Muscle layer of colon (tissue), 2 donors: ENCODE measurements at regions not wholly inside any gene's neighbourhood (a gene's known extent, or its start where the extent isn't known, plus 50 kb on each side); places are given as distances from the start of the nearest gene placed in this dataset.
A peak's percentile ranks its signal among the peaks of the same experiment; 100 is the strongest.

ENCODE experiments used
- H3K27ac ChIP-seq: one replicate; pipeline ENCODE4 v1.7.0; 2013; ENCODE audit warnings: low read depth, mild to moderate bottlenecking, low read length, moderate library complexity
- H3K27me3 ChIP-seq, 2 donors: one replicate each; pipeline ENCODE4 v1.7.0; 2013; ENCODE audit warnings: low read length in 2 of 2, mild to moderate bottlenecking in 2 of 2; ENCODE audit not compliant: insufficient read depth in 2 of 2, control insufficient read depth in 1 of 2
- H3K36me3 ChIP-seq: one replicate; pipeline ENCODE4 v1.7.0; 2013; ENCODE audit warnings: mild to moderate bottlenecking, low read length; ENCODE audit not compliant: insufficient read depth
- H3K4me1 ChIP-seq: one replicate; pipeline ENCODE4 v1.7.0; 2013; ENCODE audit warnings: mild to moderate bottlenecking, low read length; ENCODE audit not compliant: insufficient read depth
- H3K4me3 ChIP-seq, 2 donors: one replicate each; pipeline ENCODE4 v1.7.0; 2013; ENCODE audit warnings: low read length in 2 of 2, low read depth in 1 of 2, mild to moderate bottlenecking in 1 of 2, moderate library complexity in 1 of 2
- H3K9ac ChIP-seq: one replicate; pipeline ENCODE4 v1.7.0; 2013; ENCODE audit warnings: low read length
- H3K9me3 ChIP-seq: one replicate; pipeline ENCODE4 v1.7.0; 2013; ENCODE audit warnings: mild to moderate bottlenecking, low read length
- donor health status: abdominal sarcoma.
- donor health status: Adenocarcinoma of cecum.

DNA sequence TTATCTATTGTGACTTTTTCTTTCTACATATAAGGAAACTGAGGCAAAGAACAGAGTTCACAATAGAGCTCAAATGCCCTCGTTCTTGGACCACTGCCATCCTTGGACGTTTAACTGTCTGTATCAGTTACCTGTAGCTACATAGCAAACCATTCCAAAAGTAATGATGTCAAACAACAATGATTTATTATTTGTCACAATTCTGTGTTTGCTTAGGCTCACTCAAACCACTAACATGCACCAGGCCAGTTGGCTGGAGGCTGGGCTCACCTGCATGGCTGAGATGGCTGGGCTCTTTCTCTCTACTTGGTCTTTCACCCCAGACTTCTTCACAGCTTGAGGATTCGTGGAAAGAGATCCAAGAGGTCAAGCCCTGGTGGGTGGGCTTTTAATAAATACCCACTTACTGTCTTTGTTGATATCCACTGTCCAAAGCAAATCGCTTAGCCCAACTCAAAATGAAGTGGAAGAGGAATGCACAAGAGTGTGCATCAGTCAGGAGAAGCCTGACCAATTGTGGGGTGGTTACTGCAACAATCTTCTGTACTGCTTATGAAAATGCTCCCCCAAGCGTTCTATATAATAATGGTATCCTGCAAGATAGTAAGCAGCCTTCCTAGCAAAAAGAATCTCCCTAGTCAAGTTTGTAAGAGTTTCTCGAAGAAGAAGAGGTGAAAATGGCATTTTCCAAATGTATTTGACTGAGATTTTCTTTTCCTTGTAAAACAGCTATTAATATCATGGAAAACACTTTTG, 163.5 kb upstream of the NT5C1B start:
- peaks cover 13% of the 10 kb centered on the region for H3K4me1 ChIP-seq
- H3K27ac ChIP-seq: no peak overlapping the region
- no peak overlapping the region for H3K4me3 ChIP-seq
- no peaks in the 10 kb centered on the region for H3K36me3 ChIP-seq
- H3K27me3 ChIP-seq: no peaks in the 10 kb centered on the region
- H3K9me3 ChIP-seq: no peaks in the 10 kb centered on the region
- no peak overlapping the region for H3K9ac ChIP-seq

DNA sequence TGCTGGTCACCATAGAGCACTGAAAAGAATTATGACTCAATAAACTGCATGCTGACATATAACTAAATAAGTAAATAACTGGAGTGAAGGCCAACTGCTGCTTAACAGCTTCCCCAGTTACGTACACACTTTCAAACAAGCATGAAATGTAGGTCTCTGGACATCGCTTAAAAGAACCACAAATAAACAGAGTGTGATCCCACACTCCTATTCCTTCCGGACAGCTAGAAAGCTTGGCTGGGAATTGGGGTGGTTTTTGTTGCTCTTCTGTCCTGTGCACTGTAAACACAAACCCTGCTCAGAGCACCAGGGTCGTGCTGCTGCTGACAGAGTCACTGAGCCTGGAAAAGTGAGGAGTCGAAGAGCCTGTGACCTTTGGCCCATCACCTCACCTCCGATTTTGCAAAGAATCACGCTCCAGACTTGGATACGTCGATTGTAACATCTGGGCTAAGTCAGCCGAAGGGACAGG, 162.7 kb upstream of the NT5C1B start:
- no peak overlapping the region for H3K27ac ChIP-seq
- H3K27me3 ChIP-seq: no peaks in the 10 kb centered on the region
- H3K9me3 ChIP-seq: no peaks in the 10 kb centered on the region

DNA sequence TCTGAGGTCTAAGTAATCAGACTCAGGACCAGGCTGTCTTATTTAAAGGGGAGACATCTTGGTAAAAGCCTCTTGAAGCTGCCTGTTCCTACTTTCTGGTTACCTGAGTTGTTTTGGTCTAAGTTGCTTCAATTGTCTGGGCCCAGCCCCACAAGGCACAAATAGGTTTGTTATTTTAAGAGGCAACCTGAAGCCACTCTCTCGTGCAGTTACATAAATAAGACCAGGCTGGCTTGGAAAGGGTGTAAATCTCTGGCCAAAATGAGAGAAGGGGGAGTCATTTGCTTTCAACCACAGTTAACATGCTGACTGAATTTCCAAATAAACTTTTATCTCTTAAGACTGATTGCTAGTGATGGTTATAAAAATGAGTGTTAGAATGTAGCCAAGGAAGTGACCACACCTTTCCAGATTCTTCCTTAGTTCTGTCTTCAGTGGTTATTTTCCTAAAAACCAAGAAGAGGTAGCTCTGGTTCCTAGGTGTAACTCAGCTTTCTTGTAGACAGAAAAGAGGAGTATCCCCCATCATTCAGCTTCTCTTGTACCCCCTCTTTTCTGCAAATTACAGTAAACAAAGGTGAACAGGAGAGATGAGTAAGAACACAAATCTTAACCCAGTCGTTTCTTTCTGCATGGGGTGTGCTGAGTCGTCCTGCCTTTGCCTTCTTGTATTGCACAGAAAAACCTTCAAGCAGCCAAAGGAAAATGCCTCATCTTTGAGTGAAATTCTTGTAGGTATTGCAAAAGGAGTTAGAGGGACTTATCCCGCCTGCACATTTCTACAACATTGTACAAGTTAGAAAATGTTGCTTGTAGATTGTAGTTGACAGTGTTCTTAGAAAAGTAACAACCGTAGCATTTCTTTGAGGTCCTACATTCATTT, 161.5 kb upstream of the NT5C1B start:
- Histone ChIP-seq H3K27me3 (no peaks in the 10 kb centered on the region), H3K4me1 (peaks cover 13% of the 10 kb centered on the region), H3K27ac (no peak overlapping the region), H3K4me3 (no peak overlapping the region), H3K36me3 (no peaks in the 10 kb centered on the region), H3K9ac (no peak overlapping the region), H3K9me3 (no peaks in the 10 kb centered on the region)

More for the DNA sequence above, 162.7 kb upstream of the NT5C1B start:
- Histone ChIP-seq H3K36me3 (no peaks in the 10 kb centered on the region), H3K4me3 (no peak overlapping the region), H3K4me1 (peaks cover 13% of the 10 kb centered on the region), H3K9ac (no peak overlapping the region)

DNA sequence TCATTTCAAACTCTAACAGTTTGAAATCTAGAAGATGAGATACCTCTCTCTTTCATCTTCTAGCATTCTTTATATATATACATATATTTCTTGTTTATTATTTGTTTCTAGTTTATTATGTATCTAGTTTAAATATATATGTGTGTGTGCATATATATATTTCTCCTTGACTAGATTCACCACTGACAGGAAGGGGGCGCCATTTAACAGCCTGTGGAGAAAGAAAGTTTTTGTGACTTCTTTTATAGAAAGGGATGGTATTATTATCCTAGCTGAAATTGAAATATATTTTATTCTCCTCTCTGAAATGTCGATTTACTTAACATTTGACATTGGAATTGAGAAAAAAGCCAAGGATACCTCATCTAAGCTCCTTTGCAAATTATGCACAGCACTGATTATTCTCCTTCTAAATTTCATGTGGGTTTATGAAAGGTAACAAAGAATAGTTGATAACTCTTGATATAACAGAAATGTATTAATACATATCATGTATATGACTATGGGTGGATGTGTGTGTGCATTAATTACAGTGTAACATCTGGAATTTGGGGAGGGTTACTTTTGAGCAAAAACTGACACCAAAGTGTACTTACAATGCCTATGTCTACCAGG, 160.7 kb upstream of the NT5C1B start:
- Histone ChIP-seq H3K27me3 (no peaks in the 10 kb centered on the region), H3K4me1 (peaks cover 13% of the 10 kb centered on the region), H3K4me3 (no peak overlapping the region), H3K36me3 (no peaks in the 10 kb centered on the region), H3K9me3 (no peaks in the 10 kb centered on the region), H3K27ac (no peak overlapping the region), H3K9ac (no peak overlapping the region)

DNA sequence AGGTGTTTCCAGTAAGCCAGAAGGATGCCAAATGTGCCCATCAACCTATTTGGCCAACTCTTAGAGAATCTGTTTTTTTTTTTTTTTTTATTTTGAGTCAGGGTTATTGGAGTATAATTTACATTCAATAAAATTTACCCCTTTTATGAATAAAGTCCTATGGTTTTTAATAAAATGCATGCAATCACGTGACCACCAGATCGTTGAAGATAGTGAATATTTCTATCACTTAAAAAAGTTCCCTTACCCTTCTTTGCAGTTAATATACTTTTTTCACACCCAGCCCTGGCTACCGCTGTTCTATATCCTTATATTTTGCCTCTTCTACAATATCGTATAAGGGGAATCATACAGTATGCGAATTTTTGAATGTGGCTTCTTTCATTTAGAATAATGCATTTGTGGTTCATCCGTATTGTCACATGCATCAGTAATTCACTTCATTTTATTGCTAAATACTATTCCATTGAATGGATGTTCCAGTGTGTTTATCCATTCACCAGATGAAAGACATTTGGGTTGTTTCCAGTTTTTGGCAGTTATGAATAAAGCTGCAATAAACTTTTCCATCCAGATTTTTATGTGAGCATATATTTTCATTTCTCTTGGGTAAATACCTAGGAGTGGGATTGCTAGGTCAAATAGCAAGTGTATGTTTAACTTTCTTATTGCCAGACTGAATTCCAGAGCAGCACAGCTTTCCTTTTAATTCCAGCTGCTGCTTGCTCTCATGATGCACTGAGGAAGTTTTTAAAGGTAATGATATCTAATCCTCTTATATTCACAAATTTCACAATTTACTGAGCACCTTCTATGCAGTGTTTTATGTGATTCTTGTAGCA, 156.3 kb upstream of the NT5C1B start:
- Histone ChIP-seq H3K9ac (no peak overlapping the region), H3K27me3 (no peaks in the 10 kb centered on the region), H3K27ac (no peak overlapping the region), H3K36me3 (no peaks in the 10 kb centered on the region), H3K4me1 (peaks cover 23% of the 10 kb centered on the region), H3K9me3 (no peaks in the 10 kb centered on the region), H3K4me3 (no peak overlapping the region)

DNA sequence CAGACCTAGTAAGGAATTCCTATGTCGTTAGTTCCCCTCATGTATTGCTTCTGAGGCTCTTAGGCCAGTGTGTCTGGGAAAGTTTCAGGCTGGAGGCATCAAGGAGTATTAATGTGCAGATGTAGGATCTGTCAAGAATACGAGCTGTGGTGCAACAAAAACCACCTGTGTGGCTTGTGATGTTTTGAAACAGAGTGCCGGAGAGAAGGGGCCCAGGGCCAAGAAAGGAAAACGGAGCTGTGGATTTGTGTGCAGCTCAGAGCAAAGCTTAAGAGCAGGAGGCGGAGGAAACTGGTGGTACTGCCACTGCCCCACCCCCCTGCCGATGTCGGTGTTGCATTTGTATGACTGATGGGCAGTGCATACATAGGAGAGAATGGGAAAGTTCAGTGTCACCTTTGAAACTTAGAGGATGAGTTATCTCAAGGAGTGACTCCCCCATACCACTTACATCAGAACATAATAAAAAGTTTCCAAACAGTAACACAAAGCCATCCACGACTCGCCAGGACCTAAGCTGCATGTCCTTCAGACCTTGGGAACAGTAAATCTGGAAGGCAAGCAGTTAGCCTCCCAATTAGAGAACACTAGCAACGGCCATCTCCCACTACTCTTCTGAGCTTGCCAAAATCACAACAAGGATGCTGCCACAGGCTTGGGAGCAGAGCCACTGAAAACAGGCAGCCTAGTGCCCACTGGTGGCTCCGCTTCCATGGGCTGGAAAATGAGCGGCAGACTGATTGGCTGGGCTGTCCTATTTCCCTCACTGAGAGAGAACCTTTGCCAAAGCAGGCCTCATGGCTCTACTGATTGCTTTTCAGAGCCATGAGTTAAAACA, 152.7 kb upstream of the NT5C1B start:
- H3K9me3 ChIP-seq: no peaks in the 10 kb centered on the region
- no peak overlapping the region for H3K9ac ChIP-seq
- no peak overlapping the region for H3K27ac ChIP-seq
- H3K36me3 ChIP-seq: no peaks in the 10 kb centered on the region
- peaks cover 17% of the 10 kb centered on the region for H3K4me1 ChIP-seq
- H3K27me3 ChIP-seq: no peaks in the 10 kb centered on the region
- H3K4me3 ChIP-seq: no peak overlapping the region

DNA sequence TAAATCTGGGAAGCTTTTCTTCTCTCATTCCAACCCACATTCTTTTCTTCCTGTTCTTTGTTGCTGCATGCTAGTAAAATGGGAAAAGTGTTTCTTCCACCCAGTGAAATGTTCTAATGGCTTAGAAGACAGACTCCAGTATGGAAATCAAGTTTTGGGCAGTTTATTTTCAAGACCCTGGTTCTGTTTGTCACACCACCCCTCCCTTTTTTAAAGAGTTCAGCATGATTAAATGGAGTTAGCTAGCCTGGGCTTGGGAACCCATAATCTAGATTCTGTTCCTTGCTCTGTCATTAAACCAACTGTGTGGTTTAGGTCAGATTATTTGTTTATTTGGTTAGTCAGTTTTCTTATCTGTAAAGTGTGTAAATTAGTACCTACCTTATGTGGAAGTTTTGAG, 151.8 kb upstream of the NT5C1B start:
- H3K27ac ChIP-seq: peak overlapping the region; percentile 31
- no peak overlapping the region for H3K4me3 ChIP-seq
- H3K4me1 ChIP-seq: peaks cover 17% of the 10 kb centered on the region
- H3K9ac ChIP-seq: no peak overlapping the region
- H3K36me3 ChIP-seq: no peaks in the 10 kb centered on the region
- no peaks in the 10 kb centered on the region for H3K27me3 ChIP-seq
- H3K9me3 ChIP-seq: no peaks in the 10 kb centered on the region

DNA sequence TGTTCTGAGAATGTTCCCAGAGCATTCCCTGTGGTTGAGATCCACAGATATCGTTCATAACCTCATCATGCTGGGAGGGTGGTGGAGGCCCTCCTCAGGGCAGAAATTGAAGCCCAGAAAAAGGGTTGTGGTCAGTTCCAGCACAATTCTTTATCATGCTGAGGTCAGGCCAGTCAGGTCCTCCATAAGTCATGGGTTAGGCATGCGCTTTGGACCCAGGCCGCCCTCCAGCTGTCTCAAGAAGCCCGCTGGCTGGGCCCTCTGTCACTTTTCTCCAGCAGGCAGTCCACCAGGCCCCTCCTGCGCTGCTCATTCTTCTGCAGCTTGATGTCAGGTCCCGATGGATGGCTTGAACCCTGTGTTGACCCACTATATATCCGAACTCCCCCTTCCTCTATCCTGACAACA, 151.1 kb upstream of the NT5C1B start:
- Histone ChIP-seq H3K36me3 (no peaks in the 10 kb centered on the region), H3K4me1 (peaks cover 17% of the 10 kb centered on the region), H3K9ac (no peak overlapping the region), H3K4me3 (no peak overlapping the region), H3K27ac (no peak overlapping the region), H3K27me3 (no peaks in the 10 kb centered on the region), H3K9me3 (no peaks in the 10 kb centered on the region)

DNA sequence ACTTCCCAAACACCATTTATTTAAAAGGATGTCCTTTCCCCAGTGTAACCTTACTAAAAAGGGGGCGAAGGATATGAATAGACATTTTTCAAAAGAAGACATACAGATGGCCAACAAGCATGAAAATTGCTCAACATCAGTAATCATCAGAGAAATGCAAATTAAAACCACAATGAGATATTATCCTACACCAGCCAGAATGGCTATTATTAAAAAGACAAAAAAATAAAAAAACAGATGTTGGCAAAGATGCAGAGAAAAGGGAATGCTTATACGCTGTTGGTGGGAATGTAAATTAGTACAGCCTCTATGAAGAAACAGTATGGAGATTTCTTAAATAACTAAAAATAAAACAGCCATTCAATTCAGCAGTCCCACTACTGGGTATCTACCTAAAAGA, 142.3 kb upstream of the NT5C1B start:
- no peak overlapping the region for H3K27ac ChIP-seq
- H3K4me1 ChIP-seq: no peaks in the 10 kb centered on the region
- no peaks in the 10 kb centered on the region for H3K27me3 ChIP-seq
- no peak overlapping the region for H3K4me3 ChIP-seq
- no peak overlapping the region for H3K9ac ChIP-seq
- no peaks in the 10 kb centered on the region for H3K9me3 ChIP-seq
- no peaks in the 10 kb centered on the region for H3K36me3 ChIP-seq

DNA sequence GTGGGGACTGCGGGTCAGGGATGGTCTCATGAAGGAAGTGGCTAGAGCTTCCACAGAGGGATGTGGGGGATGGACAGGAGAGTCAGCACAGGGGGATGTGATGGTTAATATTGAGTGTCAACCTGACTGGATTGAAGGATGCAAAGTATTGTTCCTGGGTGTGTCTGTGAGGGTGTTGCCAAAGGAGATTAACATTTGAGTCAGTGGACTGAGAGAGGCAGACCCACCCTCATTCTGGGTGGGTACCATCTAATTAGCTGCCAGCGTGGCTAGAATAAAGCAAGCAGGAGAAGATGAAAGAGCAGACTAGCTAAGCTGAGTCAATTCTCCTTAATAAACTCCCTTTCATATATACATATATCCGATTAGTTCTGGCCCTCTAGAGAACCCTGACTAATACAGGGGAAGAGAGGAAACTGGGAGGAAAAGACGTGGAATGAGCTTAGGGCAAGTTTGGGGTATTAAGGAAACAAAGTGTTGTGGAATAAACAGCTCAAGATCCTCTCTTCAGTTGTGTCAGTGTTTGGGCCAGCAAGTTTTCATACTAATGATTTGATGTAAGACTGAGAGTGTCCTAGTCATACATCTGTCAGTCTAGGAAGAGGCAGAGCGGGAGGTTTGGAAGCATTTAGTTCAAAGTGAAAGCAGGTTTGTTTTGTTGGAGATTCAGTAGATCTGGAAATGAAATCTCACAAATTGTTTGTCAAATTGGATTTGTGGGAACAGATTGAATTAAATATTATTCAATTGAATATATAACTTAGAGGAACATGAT, 135.2 kb upstream of the NT5C1B start:
- Histone ChIP-seq H3K4me3 (no peak overlapping the region), H3K9ac (no peak overlapping the region), H3K27me3 (no peaks in the 10 kb centered on the region)

More for the DNA sequence above, 135.2 kb upstream of the NT5C1B start:
- no peaks in the 10 kb centered on the region for H3K4me1 ChIP-seq
- H3K36me3 ChIP-seq: no peaks in the 10 kb centered on the region
- H3K27ac ChIP-seq: no peak overlapping the region
- H3K9me3 ChIP-seq: no peaks in the 10 kb centered on the region
